Medulla oblongata (tissue), 1 donor: ENCODE measurements at regions not wholly inside any gene's neighbourhood (a gene's known extent, or its start where the extent isn't known, plus 50 kb on each side); places are given as distances from the start of the nearest gene placed in this dataset.

Experiments used
- DNase-seq: peaks from one replicate; pipeline ENCODE4 v3.0.0-alpha.2; 2015; ENCODE audit errors: extremely low spot score

DNA sequence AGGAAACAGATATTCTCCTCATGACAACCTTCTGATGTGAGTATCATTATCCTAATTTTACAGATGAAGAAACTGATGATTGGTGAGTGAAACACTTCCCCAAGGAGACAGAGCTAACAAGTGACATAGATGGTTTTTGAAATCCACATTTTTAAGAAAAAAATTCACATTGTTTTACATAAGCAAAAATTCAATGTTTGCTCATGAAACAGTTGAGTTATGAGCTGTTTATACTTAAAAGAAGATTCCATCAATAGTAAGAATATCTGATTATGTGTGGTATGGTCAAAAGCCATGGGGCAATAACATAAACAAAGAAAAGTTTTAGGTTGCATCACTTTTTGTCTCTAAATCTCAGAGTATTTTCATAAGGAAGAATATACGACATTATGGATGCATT is 167.9 kb upstream of the PAPPA start:
- DNase-seq: no peak

DNA sequence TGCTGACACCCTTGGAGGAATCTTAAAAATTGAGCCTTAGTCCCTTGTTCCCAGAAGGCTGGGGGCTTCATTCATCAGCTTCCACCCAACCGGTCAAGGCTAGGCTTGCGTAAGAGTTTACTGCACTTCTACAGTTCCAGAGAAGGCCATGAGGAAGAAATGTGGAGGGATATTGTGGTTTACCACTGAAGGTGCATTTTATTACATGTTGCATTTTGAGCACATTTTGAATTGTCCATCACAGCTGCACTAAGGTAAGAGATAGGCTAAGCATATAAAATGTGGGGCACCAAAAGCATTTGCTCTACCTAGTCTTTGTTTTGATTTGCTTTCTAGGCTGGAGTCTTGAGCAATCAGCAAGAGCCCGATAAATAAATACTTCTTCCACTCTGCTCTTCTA is 167.1 kb upstream of the PAPPA start:
- no peak for DNase-seq

DNA sequence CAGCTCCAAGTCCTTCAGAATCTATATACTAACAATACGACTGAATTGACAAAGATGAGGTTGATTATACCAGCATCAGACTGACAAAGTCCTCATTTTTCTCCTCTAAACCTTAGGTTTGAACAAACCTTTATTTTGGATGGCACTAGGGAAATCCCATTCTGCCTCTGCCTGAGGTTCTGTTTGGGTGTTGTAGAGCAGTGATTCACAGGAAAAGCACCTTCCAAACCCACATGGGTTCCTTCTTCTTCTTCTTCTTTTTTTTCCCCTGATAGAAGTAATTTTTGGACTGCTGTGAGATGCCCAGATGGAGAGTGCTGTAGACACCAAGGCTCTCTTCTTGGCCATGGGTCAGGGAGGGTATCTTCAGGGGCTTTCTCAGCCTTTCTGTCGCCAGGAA is 164.9 kb upstream of the PAPPA start:
- no peak for DNase-seq

DNA sequence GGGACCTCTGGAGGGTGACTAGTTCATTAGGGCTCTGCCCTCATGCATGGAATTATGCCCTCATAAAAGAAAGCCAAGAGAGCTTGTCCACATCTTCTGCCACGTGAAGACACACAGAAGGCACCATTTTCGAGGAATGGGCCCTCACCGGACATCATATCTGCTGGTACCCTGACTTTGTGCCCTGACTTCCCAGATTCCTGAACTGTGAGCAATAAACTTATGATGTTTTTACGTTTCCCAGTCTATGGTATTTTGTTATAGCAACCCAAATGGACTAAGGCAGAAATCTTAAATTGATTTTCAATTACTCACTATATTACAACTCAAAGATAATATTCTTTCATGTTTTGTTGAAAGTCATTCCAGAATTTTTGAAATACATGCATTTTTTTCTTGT is 163.8 kb upstream of the PAPPA start:
- DNase-seq: no peak

DNA sequence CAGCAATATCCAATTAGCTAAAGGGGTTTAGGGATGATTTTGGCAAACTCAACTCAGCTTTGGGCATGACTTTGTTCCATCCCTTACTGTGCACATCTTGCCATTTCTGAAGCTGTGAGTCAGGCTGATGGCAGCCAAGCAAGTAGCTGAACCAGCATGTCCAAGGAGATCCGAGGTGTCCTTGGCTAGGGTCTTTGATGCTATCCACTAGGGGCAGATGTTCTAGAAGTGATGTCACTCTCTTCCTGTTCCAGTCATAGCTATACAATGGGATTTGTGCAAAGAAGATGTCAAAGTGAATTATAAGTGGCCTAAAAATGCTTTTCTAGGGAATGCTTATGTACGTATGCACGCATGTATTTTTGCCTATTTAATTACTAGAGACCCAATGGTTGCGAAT is 160.8 kb upstream of the PAPPA start:
- no peak for DNase-seq

DNA sequence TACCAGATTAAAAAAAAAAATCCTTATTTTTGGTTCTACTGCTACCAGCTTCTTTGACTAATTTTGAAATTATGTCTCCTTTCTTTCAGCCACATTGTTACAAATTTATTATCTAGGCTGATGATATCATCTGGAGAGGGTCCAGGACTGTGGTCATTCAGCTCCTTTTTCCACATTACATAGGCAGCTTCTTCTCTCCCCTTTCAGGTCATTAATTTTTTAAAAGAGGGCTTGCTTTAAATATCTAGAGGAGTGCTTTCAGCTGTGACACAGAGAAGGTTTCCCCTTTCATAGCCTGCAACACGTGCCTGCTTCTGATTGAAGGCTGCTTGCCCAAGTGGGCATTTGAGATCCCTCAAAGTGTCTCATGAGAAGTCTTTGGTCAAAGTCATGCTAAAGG is 155.7 kb upstream of the PAPPA start:
- no peak for DNase-seq

DNA sequence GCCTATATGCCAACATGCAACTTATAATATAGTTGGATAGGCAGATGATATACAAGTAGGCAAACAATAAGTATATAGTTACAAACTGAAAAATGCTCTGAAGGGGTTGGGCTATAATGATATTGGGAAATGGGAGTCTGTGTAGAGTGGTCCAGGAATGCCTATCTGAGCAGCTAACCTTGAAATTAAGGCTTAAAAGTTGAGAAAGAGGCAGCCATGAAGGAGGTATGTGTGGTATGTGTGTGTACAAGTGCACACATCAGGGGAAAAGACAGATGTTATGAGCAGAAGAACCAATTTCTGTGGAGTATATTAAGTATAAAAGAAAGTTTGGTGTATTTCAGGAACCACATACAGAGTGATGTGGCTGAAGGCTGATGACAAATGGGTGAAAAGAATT is 154.9 kb upstream of the PAPPA start:
- DNase-seq: no peak

DNA sequence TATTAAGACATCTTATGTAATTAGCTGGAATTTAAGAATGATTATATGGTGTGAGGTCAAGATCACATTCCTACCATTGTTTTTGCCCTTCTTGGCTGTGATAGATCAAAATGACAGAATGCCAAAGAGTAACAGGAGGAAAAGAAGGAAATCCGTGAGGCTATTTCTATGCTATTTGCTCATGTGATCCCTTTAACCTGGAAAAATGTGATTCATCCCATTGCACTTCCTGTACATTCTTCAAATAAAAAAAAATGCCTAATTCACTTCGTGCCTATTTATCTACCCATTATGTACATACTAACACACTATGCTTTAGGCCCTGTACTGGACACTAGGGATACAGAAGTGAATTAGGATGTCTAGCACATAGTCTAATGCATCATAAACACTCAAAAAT is 154.1 kb upstream of the PAPPA start:
- DNase-seq: no peak

DNA sequence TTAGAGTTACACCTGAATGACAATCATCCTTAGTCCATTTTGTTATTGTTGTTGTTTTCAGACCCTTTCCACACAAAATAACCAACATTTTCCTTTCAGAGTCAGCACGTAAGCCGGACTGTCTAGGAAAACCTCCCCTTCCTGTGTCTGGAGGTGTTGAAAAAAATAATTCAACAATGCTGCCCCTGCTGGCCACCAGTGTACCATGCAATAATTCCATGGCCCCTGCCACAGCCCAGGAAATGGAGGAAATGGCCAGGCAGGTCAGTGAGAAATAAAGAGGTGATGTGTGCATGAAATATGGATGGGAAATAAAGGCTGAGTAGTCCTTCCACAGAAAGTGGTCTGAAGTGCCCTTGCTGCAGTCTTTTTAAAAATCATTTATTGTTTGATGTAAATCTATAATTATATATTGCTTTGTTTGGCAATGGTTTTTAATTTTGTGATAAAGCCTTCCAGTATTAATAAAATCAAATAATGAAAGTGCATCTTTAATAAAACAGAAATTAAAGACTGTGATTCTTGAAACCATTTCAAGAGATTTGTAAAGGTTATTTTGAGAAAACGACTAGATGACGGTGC is 152.8 kb upstream of the PAPPA start:
- DNase-seq: no peak

DNA sequence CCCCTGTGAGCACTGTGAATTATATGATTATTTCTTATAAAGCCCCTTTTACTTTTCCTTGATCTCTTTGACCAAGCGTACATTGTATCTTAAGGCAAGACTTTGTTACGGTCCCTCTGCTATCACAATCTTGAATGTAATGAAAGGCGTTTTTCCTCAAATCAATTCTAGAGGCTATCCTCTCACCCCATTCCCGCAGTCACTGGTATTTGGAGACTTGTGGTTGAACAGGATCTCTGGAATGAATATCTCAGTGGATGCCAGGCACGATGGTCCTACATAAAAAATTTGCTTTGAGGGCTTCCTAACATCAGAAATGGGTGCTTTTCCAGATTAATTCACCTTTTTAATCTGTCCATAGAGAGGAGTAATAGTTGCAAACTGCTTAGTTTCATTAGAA is 151.4 kb upstream of the PAPPA start:
- DNase-seq: no peak

DNA sequence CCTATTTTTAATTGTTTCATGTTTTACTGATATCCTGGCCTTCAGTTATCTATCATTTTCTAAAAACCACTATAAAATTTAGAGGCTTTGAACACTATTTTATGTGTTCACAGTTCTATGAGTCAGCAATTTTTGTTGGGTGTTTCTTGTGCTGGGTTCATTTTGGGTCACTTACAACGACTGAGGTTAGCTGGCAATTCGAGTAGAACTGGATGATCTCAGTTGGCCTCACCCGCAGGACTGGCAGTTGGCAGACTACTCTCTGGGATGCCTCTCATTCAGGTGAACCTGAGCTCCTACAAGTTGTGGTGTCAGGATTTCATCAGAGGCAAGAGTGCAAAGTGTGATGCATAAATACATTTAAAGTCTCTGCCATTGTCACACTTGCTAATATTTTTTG is 151.0 kb upstream of the PAPPA start:
- DNase-seq: no peak

DNA sequence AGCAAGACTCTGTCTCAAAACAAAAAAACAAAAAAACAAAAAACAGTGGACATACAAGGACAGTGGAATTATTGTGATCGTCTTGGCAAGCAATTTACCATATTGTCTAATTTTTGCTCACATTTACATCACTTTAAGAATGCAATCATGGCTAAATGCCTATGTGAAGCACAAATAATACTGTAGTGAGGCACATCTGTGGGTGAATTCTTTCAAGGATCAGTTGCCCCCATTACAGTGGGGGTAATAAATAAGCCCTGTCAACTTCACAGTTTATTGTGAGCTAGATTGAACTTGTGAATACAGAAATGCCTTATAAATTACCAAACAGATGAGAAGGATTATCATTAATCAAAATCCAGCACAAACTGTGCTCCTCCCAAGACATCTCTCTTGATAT is 150.2 kb upstream of the PAPPA start:
- no peak for DNase-seq

DNA sequence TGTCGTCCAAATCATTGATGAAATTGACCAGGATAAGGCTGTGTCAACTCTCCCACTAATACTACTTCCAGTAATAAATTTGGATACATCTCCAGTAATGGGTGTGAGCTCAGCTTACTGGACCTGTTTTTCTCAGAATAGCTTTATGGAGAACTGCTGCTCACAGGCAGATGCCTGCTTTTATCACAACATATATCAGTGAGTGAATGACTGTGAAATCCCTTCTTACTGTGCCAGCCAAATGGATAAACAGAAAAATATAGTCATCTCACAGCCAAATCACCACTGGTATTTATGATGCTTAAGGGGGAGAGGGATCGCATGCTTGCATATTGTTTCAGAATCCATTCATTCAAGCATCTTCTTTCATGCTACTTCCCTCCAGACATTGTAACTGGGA is 148.4 kb upstream of the PAPPA start:
- DNase-seq: no peak

DNA sequence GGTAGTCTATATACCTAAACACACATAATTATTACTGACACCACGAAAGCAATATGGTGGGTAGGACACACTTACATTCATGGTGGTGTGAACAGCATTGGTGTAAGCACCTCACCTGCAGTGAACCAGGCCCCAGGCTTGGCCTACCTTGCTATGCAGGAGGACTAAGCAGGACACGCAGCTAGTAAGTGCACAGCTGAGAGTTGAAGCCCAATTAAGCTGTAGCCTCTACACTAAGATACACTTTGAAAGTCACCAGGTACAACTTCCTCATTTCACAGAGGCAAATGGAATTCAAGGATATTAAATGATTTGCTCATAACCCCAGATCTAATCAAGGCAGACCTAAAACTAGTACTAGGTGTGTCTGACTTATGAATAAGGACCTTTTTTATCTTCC is 145.8 kb upstream of the PAPPA start:
- DNase-seq: no peak

DNA sequence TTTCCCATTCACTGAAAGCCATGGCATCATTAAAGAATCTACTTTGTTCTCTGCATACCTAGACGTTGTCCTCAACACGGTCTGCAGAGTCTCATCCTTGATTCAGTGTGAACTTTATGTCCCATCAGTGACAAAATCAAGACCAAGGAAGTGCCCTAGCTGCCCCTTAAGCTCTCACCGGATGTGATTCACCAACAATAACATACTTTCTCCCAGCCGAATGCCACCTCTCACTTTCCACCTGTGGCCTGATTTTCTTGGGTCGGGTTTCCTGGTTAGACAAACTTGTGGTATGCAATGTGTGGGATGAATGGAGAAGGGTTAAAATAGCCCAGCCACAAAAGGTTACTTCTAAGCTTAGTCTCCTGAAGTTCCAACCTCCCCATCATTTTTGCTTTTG is 145.3 kb upstream of the PAPPA start:
- no peak for DNase-seq

DNA sequence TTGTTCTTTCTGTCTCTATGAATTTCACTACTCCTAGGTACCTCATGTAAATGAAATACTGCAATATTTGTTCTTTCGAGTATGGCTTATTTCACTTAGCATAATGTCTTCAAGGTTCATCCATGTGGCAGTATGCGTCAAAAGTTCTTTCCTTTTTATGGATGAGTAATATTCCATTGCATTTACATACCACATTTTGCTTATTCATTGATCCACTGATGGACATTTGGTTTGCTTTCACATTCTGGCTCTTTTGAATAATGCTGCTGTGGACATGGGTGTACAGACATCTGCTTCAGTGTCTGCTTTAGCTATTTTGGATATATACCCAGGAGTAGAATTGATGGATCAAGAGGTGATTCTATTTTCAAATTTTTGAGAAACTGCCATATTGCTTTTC is 144.2 kb upstream of the PAPPA start:
- no peak for DNase-seq

DNA sequence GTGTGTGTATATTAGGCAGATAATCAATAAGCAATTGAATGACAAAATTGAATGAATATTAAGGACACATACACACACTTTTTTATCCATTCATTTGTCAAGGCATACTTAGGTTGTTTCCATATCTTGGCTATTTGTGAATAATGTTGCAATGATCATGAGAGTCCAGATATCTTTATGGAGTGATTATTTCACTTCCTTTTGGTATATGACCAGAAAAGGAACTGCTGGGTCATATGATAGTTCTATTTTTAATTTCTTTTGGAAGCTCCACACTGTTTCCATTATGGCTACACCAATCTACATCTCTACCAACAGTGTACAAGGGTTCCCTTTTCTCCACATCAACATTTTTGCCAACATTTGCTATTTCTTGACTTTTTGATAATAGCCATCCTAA is 137.7 kb upstream of the PAPPA start:
- DNase-seq: no peak

DNA sequence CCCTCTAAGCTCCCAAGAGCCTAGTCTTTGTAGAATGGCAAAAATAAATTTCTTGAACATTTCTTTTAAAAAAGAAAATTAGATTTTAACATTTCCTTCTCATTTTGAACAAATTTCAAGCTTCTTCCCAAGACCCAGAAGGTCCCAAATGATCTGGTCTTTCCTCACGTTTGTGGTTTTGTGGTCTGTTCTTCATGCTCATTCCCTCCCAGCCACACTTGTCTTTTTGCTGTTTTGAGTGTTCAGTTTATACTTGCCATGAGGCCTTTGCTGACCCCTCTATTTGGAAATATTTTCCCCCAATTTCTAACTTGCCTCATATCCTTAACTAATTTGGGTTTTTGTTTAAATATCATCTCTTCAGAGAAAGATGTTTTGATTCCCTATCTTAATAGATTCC is 133.4 kb upstream of the PAPPA start:
- DNase-seq: no peak

DNA sequence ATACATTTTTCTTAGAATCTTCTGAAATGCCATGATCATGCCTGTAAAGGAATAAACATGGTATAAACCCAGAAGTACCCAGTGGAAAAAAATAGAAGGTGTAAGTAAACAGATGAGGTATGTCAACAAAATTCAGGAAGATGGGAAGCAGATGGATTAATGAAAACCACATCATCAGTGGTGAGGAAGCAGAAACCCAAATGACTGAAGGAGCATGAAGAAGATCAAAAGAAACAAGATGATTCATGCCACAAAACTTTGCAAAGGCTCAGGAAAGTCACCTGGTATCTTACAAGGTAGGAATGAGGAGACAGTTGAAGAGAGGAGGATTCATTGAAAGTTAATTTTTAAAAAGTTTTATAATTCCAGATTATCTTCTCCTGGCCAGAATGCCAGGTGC is 132.8 kb upstream of the PAPPA start:
- no peak for DNase-seq

DNA sequence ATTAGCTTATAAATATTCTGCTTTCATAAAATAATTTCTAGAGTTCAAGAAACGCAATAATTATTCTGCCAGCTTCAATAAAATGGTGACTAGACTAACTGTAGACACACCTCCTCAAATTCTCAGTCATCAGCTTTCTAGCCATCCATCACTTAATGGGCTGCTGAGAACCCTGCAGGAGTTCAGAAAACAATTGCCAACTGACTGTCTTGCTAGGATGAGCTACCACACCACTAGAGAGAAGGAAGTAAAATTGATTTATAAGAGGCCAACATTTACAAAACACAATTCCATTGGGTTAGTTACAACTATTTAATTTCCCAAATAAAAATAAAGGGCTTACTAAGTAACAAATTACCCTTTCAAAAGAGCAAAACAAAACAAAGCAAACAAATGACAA is 126.5 kb upstream of the PAPPA start:
- no peak for DNase-seq

DNA sequence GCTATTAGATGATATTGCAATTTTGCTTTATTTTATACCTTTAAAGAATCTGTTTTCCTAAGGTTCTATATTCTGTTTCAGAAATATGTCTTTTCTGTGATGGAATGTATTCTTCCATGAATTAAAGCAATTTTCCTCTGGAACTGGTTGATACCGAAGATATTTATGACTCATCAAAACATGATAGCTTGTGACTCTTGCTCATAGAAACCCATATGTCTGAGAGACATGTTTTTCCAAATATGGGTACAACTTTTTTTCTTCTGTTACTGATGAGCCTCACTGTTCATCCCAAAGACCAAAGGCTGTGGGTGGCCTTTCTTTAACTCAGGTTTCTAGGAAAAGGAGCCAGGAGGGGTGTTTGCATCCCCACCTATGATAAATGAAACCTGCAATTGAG is 126.1 kb upstream of the PAPPA start:
- DNase-seq: no peak

DNA sequence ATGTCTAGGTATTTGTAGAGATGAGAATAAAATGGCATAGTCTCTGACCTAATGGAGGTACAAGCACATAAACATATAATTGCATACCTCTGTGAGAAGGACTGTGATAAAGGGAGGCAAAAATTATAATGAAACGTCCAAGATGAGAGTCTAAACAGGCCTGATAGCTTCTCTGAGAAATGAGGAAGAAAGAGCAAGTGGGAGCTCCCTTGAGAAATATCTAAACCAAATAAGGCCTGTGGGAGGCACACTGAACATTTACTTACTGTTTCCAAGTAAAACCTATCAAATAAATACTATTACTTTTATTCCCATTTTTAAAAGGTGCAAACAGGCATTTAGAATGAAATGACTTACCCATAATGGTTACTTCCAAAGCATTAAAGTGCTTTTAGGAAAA is 125.6 kb upstream of the PAPPA start:
- no peak for DNase-seq

DNA sequence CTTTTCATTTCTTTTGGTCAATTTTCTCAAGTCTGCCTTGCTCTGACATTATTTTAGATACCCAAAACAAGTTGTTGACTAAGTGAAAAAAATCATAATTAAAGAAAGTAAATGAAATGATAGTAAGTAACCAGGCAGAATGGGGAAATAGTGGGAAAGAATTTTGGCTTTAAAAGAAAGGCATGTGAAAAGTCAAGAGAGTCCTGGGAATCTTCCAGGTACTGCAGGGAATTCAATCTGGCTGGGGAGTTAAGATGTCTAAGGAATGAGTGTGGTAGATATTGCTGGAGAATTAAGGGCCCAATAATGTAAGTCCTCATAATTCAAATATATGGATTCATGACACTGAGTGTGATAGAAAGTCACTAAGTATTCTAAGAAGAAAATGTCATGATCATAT is 123.1 kb upstream of the PAPPA start:
- DNase-seq: no peak

DNA sequence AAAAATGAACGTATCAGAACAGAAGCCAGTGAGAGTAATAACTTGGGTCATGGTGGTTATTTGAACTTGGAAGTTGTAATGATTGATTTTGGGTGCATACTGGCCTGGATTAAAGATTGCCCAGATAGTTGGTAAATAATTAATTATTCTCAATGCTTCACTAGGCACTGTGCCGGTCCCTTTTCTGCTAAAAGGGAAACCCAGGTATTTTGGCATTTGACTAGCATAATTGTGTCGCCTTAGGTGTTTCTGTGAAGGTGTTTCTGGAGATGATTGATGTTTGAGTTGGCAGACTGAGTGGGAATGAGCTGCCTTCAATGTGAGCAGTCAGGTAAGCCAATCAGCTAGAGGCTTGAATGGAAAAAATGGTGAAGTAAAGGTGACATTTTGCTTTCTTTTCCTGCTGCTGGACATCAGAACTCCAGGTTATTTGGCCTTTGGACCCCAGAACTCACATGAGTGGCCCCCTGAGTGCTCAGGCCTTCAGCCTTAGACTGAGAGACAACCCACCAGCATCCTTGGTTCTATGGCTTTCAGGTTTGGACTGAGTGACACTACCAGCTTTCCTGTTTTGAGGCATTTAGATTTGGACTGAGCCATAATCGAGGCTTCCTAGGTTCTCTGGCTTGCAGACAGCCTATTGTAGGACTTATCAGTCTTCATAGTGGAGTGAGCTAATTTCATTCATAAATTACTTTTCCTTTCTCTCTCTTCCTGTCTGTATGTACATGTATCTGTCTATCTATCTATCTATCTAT is 120.7 kb upstream of the PAPPA start:
- DNase-seq: no peak
